Common myeloid progenitor, CD34-positive (primary cell): ENCODE measurements at regions not wholly inside any gene's neighbourhood (a gene's known extent, or its start where the extent isn't known, plus 50 kb on each side); places are given as distances from the start of the nearest gene placed in this dataset.
A peak's percentile ranks its signal among the peaks of the same experiment; 100 is the strongest.

Experiments
- CTCF ChIA-PET: fragments of 350-600 bp; sonication (Branson Sonifier 250); formaldehyde crosslinking; loops from one replicate; lab custom pipeline; 2021; ENCODE audit warnings: antibody characterized with exemption; lab: Charles Lee
- POLR2A ChIA-PET: fragments of 350-600 bp; sonication (Branson Sonifier 250); formaldehyde crosslinking; loops from one replicate; lab custom pipeline; 2021; ENCODE audit warnings: antibody characterized with exemption; lab: Charles Lee
- DNase-seq, 3 donors: peaks; one replicate each; pipeline versions ENCODE4 v3.0.0 to v3.0.0-alpha.2; 2013
- H3K27ac ChIP-seq, 2 experiments: 1 replicate in 1 of 2; 2 replicates in 1 of 2; pipeline ENCODE4 v1.7.0; 2013; ENCODE audit warnings: inconsistent platforms in 2 of 2, low read length in 2 of 2, mild to moderate bottlenecking in 2 of 2, low read depth in 1 of 2, moderate library complexity in 1 of 2; ENCODE audit not compliant: severe bottlenecking in 2 of 2, insufficient read depth in 1 of 2, poor library complexity in 1 of 2
- H3K27me3 ChIP-seq, 5 experiments: replicated peaks in 2 of 5; 1 replicate in 3 of 5; 2 replicates in 2 of 5; pipeline versions ENCODE4 v1.6.1 to v1.7.0; 2013; ENCODE audit warnings: low read length in 4 of 5, mild to moderate bottlenecking in 2 of 5, moderate library complexity in 2 of 5, inconsistent platforms in 1 of 5; ENCODE audit not compliant: insufficient read depth in 5 of 5, control insufficient read depth in 4 of 5
- H3K36me3 ChIP-seq, 4 experiments: 1 replicate in 2 of 4; 2 replicates in 2 of 4; pipeline versions ENCODE4 v1.6.1 to v1.7.0; 2013; ENCODE audit warnings: low read length in 3 of 4, control low read depth in 1 of 4, mild to moderate bottlenecking in 1 of 4; ENCODE audit not compliant: control insufficient read depth in 4 of 4, insufficient read depth in 4 of 4
- H3K4me1 ChIP-seq, 4 experiments: 1 replicate in 3 of 4; 2 replicates in 1 of 4; pipeline versions ENCODE4 v1.6.1 to v1.7.1; 2013; ENCODE audit warnings: low read length in 3 of 4, mild to moderate bottlenecking in 3 of 4, control low read depth in 1 of 4, inconsistent platforms in 1 of 4, moderate library complexity in 1 of 4; ENCODE audit not compliant: control insufficient read depth in 4 of 4, insufficient read depth in 4 of 4; ENCODE audit errors: control extremely low read depth in 1 of 4
- H3K4me3 ChIP-seq, 7 experiments: 1 replicate in 4 of 7; 2 replicates in 3 of 7; pipeline versions ENCODE4 v1.5.1 to v1.7.0; 2013; ENCODE audit warnings: mild to moderate bottlenecking in 7 of 7, low read length in 6 of 7, moderate library complexity in 6 of 7, inconsistent platforms in 2 of 7, low read depth in 2 of 7, control low read depth in 1 of 7; ENCODE audit not compliant: insufficient read depth in 4 of 7, control insufficient read depth in 1 of 7; ENCODE audit errors: extremely low read depth in 1 of 7
- H3K9me3 ChIP-seq, 5 experiments: 1 replicate in 4 of 5; 2 replicates in 1 of 5; pipeline versions ENCODE4 v1.6.1 to v1.7.1; 2013; ENCODE audit warnings: low read length in 4 of 5, mild to moderate bottlenecking in 2 of 5, inconsistent platforms in 1 of 5, low read depth in 1 of 5, moderate library complexity in 1 of 5; ENCODE audit not compliant: control insufficient read depth in 4 of 5, insufficient read depth in 2 of 5; ENCODE audit errors: control extremely low read depth in 1 of 5
- WGBS: methylation state at CpG from one replicate; pipeline ENCODE4 v1.1.5; 2013; ENCODE audit not compliant: insufficient coverage; 5-methylcytosine and 5-hydroxymethylcytosine counted together

DNA sequence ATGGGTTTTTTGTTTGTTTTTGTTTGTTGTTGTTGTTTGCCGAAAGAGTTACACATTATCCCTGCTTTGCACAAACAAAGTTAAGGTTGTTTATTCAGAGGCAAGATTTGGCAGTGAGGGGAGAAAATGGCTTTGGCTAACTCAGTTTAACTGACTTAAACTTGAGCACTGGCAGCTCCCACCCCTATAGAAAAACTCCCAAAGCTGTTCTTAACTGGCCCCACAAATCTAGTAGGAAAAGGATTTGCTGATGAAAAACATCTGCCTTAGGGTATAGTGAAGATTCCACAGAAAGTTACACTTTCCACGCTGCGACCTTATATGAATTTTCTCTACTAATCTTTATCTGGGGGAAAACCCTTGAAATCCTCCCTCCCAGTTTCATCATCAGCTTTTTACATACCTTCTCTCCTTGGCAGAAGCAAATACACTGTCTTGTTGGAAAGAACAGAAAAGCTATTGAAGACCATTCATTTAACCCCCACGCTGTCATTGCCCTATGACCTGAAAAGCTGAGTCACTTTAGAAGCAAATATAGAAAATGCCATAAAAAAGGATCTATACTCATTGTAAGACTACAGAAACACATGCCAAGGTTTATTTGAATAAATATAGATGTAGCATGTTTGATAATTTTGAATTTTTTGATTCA is 551.7 kb downstream of the NR2F2 start:
- Histone ChIP-seq H3K27me3 (peaks cover 0 to 6% (median 0%) of the 10 kb centered on the region in 5 experiments), H3K4me3 (no peak overlapping the region), H3K4me1 (no peaks in the 10 kb centered on the region), H3K9me3 (no peaks in the 10 kb centered on the region), H3K27ac (no peak overlapping the region), H3K36me3 (no peaks in the 10 kb centered on the region)
- CTCF ChIA-PET = no interaction called here
- POLR2A ChIA-PET = no interaction called here
- WGBS = 100% methylated on average over 2 of the region's 4 CpGs
- no peak for DNase-seq

DNA sequence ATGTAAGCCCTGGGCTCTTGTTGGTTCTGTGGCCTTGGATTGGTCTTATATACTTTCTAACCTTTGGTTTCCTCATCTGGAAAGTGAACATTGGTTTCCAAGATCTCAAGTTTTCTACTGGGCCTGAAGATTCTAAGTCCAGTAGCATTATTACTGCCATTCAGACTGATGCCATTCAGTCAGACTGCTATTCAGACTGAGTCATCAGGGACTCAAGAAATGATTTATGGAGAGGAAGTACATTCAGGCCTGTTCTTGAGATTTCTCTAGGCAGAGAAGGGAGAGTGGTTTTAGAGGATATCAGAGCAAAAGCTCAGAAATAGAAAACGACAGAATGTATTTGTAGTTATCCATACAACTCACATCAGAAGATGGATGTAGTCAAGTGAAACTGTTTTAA is 557.2 kb downstream of the NR2F2 start:
- peaks cover 0 to 14% (median 0%) of the 10 kb centered on the region in 5 experiments for H3K27me3 ChIP-seq
- no peaks in the 10 kb centered on the region for H3K4me1 ChIP-seq
- H3K9me3 ChIP-seq = no peaks in the 10 kb centered on the region
- WGBS = no CpG with 5 or more reads among the region's 1 CpG
- H3K27ac ChIP-seq = no peak overlapping the region
- ChIA-PET CTCF (no interaction called here), POLR2A (interaction anchor here (0.7 kb wide), 1 partner anchor 624 kb away, joined by 3 read pairs; no protein-coding TSS in a partner anchor)
- H3K4me3 ChIP-seq = no peak overlapping the region
- DNase-seq = peak in 2 of 3 donors; percentile 22 to 29
- no peaks in the 10 kb centered on the region for H3K36me3 ChIP-seq

DNA sequence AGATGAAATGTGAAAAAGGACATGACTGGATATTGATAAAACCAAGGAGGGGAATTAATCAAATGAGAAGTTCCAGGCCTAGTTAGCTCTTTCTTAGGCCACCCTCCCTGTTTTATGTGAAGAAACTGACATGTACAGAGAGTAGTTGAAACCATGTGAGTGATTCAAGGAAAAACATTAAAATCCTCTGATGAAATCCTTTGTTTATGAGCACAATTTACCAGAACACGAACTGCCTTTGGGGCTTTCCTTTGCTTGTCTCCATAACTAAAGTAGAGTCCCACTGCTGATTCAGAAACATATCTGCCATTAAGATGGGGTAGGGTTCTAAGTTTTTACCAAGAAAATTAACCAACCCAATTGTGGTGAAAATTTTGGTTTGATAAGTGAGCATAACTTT is 558.3 kb downstream of the NR2F2 start:
- CTCF ChIA-PET = no interaction called here
- POLR2A ChIA-PET = no interaction called here
- Histone ChIP-seq H3K4me3 (no peak overlapping the region), H3K9me3 (no peaks in the 10 kb centered on the region), H3K27ac (no peak overlapping the region), H3K27me3 (peaks cover 0 to 17% (median 0%) of the 10 kb centered on the region in 5 experiments), H3K4me1 (no peaks in the 10 kb centered on the region), H3K36me3 (no peaks in the 10 kb centered on the region)
- WGBS = 91% methylated on average over 1 of the region's 1 CpG
- DNase-seq = no peak

DNA sequence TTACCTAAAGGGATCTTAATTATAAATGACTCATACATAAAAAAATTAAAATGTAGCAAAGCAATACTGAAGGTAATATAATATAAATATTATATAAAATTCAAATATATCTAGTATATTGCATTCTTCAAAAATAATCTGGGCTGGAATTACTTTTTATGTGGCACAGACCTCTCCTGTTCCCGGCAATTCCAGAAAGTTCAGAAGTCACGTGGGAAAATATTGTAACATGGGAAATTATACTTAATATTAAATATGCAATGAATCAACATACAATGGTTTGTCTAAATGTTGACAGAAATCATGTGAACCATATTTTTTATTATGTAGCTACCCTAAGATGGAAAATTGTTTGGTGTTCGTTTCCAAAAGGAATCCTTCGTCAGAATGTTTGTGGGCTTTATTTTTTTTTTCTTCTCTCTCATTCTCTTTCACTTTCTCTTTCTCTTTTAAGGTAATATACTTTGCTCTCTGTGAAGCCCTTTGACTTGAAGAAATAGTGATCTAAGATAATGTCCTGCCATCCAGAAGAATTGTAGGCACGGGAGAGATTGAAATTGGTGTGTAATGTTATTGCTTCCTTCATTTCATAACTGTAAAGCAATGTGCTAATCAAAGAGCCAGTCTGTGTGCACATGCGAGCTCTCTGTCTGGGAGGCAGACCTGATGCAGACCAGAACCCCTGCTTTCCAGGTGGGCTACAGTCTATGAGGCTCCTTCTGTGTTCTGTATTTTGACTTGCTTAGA is 559.4 kb downstream of the NR2F2 start:
- no peaks in the 10 kb centered on the region for H3K36me3 ChIP-seq
- no peaks in the 10 kb centered on the region for H3K9me3 ChIP-seq
- ChIA-PET POLR2A (no interaction called here), CTCF (no interaction called here)
- no CpG with 5 or more reads among the region's 6 CpGs for WGBS
- H3K27ac ChIP-seq = no peak overlapping the region
- H3K27me3 ChIP-seq = peaks cover 0 to 20% (median 0%) of the 10 kb centered on the region in 5 experiments
- DNase-seq = peak in 2 of 3 donors; percentile 8 to 11
- peak overlapping the region in 1 of 7 experiments; percentile 40 for H3K4me3 ChIP-seq
- no peaks in the 10 kb centered on the region for H3K4me1 ChIP-seq

DNA sequence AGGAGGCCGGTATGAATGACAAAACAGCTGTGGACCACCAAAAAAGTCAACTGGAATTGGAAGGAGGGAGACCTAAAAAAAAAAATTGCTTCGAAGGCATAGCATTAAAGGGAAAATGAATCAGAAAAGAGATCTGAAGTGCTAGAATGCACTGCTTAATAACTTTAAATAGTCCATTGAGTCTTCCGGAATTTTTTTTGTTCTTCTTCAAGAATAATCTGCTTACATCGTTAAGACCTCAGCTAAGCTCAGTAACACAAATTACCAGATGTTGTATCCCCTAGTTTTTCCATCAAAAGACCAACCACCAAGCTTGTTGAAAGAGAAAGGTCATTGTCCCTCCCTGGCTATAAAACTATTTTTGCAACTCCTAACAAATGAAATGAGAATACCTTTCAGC is 560.5 kb downstream of the NR2F2 start:
- H3K4me1 ChIP-seq = no peaks in the 10 kb centered on the region
- H3K4me3 ChIP-seq = no peak overlapping the region
- CTCF ChIA-PET = interaction anchor here (0.6 kb wide), 1 partner anchor 161 kb away, joined by 3 read pairs; no protein-coding TSS in a partner anchor
- H3K27ac ChIP-seq = no peak overlapping the region
- peaks cover 0 to 28% (median 6%) of the 10 kb centered on the region in 5 experiments for H3K27me3 ChIP-seq
- H3K36me3 ChIP-seq = no peaks in the 10 kb centered on the region
- H3K9me3 ChIP-seq = no peaks in the 10 kb centered on the region
- POLR2A ChIA-PET = no interaction called here
- WGBS = 14% methylated on average over 4 of the region's 4 CpGs
- no peak for DNase-seq

DNA sequence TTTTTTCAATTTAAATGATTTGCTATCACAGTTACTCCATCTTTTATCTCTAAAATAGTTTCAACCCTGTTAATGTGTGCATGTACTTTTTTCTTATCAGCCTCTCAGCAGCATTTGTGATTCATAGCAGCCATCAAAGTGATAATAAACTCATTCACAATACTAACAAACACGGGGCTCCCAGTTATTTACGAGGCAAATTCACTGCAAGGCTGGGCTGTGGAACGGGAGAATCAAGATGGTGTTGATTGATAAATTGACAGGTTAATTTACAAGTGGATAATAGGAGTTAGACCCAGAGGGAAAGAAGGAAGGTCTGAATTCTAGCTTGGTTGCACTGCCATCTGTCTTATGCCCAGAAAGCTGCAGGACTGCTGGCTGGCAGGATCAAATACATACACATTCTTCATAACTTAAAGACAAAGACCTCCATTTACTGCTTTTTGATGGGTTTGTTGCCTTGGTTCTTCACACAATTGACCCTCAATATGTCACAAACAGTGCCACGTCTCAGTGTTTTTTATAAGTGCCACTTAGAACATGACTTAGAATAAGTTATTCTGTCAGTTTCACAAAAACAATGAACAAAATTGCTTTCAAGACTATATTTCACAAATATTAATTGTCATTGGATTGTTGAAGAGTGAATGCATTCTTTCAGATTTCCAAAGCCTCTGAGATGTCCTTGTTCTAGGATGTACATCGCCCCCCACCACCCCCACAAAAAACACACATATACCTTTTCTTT is 562.8 kb downstream of the NR2F2 start:
- Histone ChIP-seq H3K27me3 (peaks cover 0 to 28% (median 6%) of the 10 kb centered on the region in 5 experiments), H3K27ac (no peak overlapping the region), H3K9me3 (no peaks in the 10 kb centered on the region), H3K36me3 (no peaks in the 10 kb centered on the region), H3K4me1 (peaks cover 0 to 6% (median 4%) of the 10 kb centered on the region in 4 experiments), H3K4me3 (no peak overlapping the region)
- DNase-seq = peak in 2 of 3 donors; percentile 13 to 20
- ChIA-PET POLR2A (no interaction called here), CTCF (no interaction called here)
- no CpG with 5 or more reads among the region's 5 CpGs for WGBS
